GM20000 (cell line): ENCODE measurements at regions not wholly inside any gene's neighbourhood (a gene's known extent, or its start where the extent isn't known, plus 50 kb on each side); places are given as distances from the start of the nearest gene placed in this dataset.

Source experiments
- DNase-seq: peaks from one replicate; pipeline ENCODE4 v3.0.0; 2012; ENCODE audit warnings: low spot score
- TF ChIP-seq, protein P1 (sequence below): IDR thresholded peaks from 2 replicates; pipeline ENCODE4 v1.5.1; 2012; ENCODE audit warnings: mild to moderate bottlenecking, control low read depth; ENCODE audit errors: extremely low read depth, missing control alignments

DNA sequence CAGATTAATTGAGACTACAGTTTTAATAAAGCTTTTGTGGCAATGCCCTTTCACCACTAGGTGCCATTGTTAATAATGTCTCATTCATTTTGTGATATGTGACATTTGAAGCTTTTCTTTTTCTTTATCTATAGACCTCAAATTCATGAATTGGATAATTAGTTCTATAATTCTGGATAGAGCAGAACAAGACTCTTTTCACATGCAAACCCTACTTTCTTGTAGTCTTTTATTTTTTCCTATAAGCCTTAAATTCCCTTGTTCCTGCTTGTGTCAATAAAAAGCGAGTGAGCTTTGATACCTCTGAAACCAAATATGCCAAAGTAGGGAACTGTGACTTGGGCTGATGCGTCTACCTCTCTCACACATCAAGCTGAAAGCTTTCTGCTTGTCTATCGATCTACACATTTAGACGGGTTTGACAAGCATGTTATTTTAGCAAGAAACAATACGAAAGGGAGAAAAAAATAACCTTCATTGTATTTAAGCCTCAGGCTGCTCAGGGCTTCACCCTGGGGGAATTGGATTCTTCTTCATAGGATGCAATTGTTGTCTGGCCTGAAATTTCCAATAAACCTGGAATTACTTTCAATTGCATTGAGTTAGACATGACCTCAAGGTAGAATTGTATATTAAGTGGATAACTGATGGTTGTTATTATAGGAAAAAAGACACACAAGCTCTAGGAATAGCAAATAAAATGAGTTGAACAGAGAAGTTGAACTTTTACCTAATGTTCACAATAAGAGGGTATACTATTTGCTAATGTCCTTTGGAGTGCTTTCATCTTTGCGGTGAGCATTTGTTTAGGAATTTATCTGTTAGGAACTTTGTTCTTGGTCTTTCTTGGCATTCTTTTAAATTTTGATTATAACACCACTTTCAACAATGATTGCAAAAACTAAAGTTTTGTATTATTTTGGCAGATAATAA lies 1150.2 kb upstream of the PCDH9 start:
- TF ChIP-seq, protein P1, sequence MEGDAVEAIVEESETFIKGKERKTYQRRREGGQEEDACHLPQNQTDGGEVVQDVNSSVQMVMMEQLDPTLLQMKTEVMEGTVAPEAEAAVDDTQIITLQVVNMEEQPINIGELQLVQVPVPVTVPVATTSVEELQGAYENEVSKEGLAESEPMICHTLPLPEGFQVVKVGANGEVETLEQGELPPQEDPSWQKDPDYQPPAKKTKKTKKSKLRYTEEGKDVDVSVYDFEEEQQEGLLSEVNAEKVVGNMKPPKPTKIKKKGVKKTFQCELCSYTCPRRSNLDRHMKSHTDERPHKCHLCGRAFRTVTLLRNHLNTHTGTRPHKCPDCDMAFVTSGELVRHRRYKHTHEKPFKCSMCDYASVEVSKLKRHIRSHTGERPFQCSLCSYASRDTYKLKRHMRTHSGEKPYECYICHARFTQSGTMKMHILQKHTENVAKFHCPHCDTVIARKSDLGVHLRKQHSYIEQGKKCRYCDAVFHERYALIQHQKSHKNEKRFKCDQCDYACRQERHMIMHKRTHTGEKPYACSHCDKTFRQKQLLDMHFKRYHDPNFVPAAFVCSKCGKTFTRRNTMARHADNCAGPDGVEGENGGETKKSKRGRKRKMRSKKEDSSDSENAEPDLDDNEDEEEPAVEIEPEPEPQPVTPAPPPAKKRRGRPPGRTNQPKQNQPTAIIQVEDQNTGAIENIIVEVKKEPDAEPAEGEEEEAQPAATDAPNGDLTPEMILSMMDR, result no peak
- DNase-seq, result no peak

DNA sequence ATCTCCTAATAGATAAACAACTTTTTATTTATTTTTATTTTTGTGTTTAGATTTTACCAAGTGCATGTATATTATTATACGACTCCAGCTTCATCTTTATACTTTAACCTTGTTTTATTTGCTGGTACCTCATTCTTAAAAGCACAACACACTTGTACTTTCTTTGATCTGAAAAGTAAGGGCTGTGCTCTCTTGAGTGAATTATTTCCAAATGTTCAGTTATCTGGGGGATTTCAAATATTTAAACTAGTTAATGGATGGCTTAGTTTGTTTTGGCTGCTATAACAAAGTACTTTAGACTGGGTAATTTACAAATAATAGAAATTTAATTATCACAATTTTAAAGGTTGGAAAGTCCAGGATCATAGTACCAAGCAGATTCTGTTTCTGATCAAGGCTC lies 1148.2 kb upstream of the PCDH9 start:
- DNase-seq, result no peak
- TF ChIP-seq, protein P1, result no peak

DNA sequence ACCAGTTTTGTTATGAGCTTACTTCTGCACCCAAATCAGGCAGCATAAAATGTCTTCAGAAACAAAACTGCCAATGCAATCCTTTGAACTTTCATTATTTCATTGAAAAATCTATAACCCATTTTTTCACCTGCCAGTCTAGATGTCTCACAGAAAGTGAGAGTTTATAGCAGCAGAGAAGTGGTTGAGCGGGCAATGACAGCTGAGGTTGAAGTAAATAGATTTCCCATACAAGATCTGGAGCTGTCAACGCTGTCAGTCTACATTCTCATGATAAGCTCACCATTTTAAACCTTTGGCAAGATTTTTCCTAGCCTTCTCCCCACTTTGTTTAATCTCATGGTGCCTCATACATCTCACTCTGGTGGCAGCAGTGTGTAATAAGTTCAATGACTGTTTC lies 1144.9 kb upstream of the PCDH9 start:
- TF ChIP-seq, protein P1, result no peak
- no peak for DNase-seq

DNA sequence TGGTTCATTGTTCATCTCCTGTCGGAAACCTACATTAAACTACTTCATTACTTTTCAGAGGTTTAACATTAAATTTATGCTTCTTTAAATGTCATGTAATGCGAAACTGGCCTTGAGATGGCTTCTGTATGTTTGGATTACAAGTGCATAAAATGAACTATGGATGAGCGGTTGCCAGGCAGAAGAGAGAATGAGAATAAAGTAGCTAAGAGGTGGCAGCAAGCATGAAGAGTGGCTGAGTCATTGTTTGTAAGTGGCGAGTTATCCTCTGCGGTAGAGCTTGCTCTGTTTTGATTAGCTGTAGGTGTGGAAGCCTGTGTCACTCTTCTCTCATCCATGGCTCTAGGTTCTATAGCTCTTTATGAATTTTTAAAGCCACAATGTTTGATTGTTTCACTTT lies 1139.6 kb upstream of the PCDH9 start:
- TF ChIP-seq, protein P1, result no peak
- DNase-seq, result no peak

DNA sequence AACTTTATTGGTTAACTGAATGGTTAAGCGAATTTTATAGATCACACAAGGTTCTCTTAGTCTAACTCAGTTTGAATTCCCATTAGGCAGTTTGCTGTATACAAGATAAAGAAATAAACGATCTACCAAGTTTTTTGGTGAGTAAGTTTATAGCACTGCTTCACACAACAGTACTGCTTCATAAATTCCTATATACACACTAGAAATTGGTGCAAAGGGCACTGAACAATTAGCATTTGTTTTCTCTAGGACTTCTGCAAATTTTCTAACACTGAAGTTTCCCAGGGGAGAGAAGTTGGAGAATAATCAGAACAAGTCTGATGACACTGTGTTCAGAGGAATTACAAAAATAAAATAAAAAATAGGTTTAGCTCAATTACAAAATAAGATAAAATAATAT lies 1138.8 kb upstream of the PCDH9 start:
- no peak for DNase-seq
- TF ChIP-seq, protein P1, result no peak

DNA sequence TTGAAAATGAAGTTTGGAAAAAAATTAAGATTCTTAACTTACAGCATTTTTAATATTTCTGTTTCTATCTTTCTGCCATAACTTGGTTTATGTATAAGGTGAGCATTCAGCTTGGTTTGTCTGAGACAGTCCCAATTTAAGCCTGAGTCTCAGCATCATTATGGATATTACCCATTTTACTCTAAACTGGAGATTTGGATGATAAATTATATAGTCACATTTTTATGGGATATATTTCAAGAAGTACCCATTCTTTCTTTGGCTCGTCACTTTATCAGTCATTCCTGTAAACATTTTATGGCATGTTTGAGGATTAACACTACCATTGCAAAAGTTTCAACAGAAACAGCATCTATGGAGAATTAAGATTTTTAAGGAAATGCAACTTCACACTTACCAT lies 1129.0 kb upstream of the PCDH9 start:
- TF ChIP-seq, protein P1, result no peak
- DNase-seq, result no peak

DNA sequence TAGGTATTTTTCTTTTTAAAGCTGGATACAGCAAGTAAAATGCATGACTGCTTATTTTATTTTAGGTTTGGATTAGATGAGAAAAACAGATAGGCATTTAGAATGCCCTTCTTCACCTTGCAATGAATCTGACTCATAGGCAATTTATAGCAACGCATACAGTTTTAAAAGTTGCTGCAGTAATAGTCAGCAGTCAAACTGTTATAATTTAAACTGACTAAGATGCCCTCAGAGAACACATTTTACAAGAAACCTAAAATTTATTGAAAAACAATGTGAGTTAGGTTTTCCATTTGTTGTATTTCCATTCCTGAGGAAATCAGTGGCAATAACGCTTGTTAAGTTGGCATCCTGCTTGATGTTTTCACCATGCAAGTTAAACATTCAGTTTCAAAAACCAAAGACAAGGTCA lies 1128.2 kb upstream of the PCDH9 start:
- DNase-seq, result no peak
- TF ChIP-seq, protein P1, result no peak
